Fibroblast of mammary gland (primary cell): ENCODE measurements at regions not wholly inside any gene's neighbourhood (a gene's known extent, or its start where the extent isn't known, plus 50 kb on each side); places are given as distances from the start of the nearest gene placed in this dataset.

Experiments
- DNase-seq: peaks from one replicate; pipeline ENCODE4 v3.0.0-alpha.2; 2010; ENCODE audit warnings: low read depth
- H3K4me3 ChIP-seq: 2 replicates; pipeline ENCODE4 v1.5.1; 2011; ENCODE audit warnings: low read depth, mild to moderate bottlenecking, low read length, moderate library complexity; ENCODE audit not compliant: control insufficient read depth
- TF ChIP-seq, protein P1 (sequence below): conservative IDR thresholded peaks from 2 replicates; pipeline ENCODE4 v1.5.1; 2011; ENCODE audit warnings: low read depth, low read length, inconsistent platforms; ENCODE audit not compliant: control insufficient read depth, insufficient read depth

DNA sequence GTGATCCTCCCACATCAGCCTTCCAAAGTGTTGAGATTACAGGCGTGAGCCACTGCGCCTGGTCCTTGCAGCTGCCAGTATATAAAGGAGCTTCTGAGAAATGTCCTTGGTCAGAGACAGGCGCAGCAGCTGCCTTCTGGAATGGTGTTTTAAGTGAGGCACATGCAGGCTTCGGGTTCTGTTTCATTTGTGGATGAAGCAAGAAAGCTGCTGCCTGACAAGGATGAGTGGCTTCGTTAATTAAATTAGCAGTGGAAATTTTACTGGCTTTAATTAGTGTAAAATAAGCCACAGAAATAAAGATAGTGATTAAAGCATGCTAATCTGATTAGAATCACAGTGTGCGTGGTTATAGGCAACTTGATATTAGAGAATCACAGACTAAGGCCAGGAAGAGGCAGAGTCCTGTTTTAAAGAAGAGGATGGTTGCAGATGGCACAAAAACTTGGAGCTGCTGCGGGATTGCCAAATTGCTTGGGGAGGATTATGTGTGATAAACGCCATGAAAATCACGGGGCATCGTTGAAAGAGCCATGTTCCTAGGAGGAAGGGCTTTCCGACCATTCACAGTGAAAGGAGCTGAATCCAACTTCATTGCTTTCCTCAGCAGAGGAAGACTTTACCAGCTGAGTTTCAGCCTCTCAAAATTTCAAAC, 348.4 kb upstream of the FAT1 start:
- TF ChIP-seq, protein P1, sequence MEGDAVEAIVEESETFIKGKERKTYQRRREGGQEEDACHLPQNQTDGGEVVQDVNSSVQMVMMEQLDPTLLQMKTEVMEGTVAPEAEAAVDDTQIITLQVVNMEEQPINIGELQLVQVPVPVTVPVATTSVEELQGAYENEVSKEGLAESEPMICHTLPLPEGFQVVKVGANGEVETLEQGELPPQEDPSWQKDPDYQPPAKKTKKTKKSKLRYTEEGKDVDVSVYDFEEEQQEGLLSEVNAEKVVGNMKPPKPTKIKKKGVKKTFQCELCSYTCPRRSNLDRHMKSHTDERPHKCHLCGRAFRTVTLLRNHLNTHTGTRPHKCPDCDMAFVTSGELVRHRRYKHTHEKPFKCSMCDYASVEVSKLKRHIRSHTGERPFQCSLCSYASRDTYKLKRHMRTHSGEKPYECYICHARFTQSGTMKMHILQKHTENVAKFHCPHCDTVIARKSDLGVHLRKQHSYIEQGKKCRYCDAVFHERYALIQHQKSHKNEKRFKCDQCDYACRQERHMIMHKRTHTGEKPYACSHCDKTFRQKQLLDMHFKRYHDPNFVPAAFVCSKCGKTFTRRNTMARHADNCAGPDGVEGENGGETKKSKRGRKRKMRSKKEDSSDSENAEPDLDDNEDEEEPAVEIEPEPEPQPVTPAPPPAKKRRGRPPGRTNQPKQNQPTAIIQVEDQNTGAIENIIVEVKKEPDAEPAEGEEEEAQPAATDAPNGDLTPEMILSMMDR: no peak
- H3K4me3 ChIP-seq: no peak overlapping the region
- DNase-seq: no peak

DNA sequence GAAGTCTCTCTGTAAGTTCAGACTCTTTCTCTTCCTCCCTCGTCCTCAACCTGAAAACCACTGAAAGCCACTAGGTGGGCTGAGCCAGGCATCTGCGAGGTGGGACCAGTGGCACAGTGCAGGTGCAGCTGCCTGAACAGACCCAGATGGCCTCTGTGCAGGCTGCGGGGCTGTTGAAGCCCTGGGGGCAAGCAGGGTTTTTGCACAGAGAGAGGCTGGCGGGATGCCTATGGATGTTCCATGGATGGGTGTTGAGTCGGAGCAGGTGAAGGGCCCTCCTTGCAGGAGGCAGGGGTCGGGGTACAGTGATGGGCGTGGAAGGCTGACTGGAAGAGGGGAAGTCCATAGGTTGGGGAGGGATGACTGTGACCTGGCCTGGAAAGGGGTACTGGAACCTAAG, 350.2 kb upstream of the FAT1 start:
- TF ChIP-seq, protein P1: no peak
- DNase-seq: no peak
- H3K4me3 ChIP-seq: no peak overlapping the region

DNA sequence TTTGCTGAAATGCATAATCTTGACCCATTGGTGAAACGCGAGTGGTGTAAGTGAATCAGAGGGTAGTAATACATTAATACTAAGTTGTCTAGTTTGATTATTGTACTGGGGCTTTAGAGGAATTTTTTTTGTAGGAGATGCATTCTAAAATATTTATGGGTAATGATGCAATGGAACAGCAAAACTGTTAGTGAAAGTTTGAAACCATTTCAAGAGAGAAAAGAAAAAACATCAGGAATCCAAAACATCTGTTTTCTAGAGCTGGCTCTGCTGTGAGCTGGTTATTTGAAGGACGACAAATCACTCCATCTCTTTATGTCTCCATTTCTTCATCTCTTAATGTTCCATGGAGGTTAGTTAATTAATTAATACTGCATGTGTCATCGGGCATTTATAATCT, 351.9 kb upstream of the FAT1 start:
- TF ChIP-seq, protein P1: no peak
- no peak for DNase-seq
- no peak overlapping the region for H3K4me3 ChIP-seq

DNA sequence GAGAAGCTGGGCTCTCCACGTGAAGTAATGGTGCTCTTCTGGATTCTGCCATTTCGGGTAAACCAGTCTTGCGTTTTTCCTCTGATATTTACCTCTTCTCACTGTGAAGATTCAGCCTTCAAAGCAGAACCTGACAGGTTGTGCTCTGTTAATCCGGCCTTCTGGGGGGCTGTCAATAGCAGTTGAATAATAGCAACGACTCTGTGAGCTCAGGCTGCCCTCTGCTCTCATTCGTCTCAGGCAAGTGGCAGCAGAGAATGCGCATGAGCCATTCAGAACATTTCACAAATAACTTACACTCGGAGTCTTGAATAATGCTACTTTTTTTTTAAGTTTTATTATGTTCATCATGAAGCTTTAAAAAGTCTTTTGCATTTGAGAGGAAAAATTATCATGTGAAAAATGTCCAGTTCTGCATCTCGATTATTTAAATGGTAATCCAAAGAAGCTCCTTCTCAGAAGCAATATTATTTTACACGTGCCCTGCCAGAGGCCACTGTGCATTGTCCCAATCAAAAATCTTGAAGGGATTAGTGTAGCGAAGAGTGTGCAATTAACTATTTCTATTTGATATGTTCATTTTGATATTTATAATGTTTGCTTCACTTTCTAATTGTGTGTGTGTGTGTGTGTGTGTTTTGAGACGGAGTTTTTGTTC, 354.2 kb upstream of the FAT1 start:
- TF ChIP-seq, protein P1: no peak
- no peak overlapping the region for H3K4me3 ChIP-seq
- DNase-seq: no peak

DNA sequence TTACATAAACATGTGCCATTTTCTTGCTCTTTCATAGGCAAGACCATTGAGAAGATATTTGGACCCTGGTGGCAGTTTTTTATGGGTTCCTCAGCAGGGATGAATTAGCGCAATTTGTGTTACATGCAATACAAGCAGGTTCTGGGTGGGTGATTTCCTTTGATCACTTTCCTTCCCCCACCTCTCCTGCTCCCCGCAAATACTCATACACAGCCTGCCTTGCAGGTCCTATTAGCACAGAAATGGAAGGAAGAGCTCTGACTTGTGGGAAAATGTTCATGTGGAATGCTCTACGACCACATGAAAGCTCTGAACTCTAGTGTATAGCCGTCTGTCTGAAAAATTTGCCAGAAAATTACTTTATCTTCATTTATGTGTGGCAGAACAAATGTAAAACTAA, 361.0 kb upstream of the FAT1 start:
- H3K4me3 ChIP-seq: no peak overlapping the region
- TF ChIP-seq, protein P1: no peak
- no peak for DNase-seq

DNA sequence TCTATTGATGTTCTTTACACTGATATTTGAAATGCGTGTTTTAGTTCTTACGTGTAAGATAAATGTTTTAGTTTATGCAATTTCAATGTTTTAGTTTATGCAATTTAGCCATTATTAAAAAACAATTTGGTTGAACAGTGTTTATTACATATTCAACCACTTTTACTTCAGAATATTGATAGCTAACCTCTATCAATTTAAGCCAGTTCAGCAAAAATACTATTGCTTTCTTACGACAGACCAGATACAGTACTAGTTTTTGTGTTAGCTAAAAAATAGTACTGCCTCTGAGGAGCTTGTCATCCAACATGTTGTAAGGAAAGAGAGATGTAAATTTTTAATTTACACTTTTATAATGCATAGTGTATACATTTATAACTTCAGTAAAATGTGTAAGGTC, 361.7 kb upstream of the FAT1 start:
- TF ChIP-seq, protein P1: no peak
- no peak for DNase-seq
- no peak overlapping the region for H3K4me3 ChIP-seq
